Keratinocyte (primary cell): ENCODE measurements at regions not wholly inside any gene's neighbourhood (a gene's known extent, or its start where the extent isn't known, plus 50 kb on each side); places are given as distances from the start of the nearest gene placed in this dataset.

ENCODE experiments used
- CTCF ChIP-seq, 3 experiments: IDR thresholded peaks in 1 of 3; conservative IDR thresholded peaks in 1 of 3; optimal IDR thresholded peaks in 1 of 3; 2 replicates in 2 of 3; 3 replicates in 1 of 3; pipeline versions ENCODE3 to v1.5.1; 2011; ENCODE audit warnings: low read length in 3 of 3, mild to moderate bottlenecking in 3 of 3, moderate library complexity in 2 of 3, control low read depth in 1 of 3, inconsistent platforms in 1 of 3; ENCODE audit not compliant: insufficient read depth in 2 of 3; ENCODE audit errors: extremely low read depth in 1 of 3
- EZH2 ChIP-seq: IDR thresholded peaks from one replicate; pipeline ENCODE4 v1.6.1; 2012; ENCODE audit warnings: inconsistent platforms, mild to moderate bottlenecking, low read length, moderate library complexity

GRCh38 chr2:104420420-104420819 is 433.5 kb upstream of the POU3F3 start:
- no peak for TF ChIP-seq CTCF (optimal IDR thresholded peaks at IDR 0.05 in 1 of 3, IDR thresholded peaks at IDR 0.05 in 1 of 3, conservative IDR thresholded peaks at IDR 0.05 in 1 of 3; ENCODE audit: extremely low read depth in 1 of 3, insufficient read depth in 2 of 3, low read length in 3 of 3)
- no peak for TF ChIP-seq EZH2
